Esophagus squamous epithelium (tissue), 5 donors: ENCODE measurements at regions not wholly inside any gene's neighbourhood (a gene's known extent, or its start where the extent isn't known, plus 50 kb on each side); places are given as distances from the start of the nearest gene placed in this dataset.

ENCODE experiments used
- DNase-seq: peaks from one replicate; lab custom pipeline; 2025; lab: John Stamatoyannopoulos, UW
- H3K27ac ChIP-seq, 4 donors: fragments of 200-600 bp; sonication (generic); one replicate each; pipeline ENCODE4 v1.5.1; 2016 to 2019; ENCODE audit warnings: mild to moderate bottlenecking in 1 of 4
- H3K27me3 ChIP-seq, 4 donors: fragments of 200-600 bp; sonication (generic); 1 replicate in 3 of 4; 2 replicates in 1 of 4; pipeline versions ENCODE4 v1.5.1 to v1.6.0; 2017 to 2021; ENCODE audit warnings: antibody characterized with exemption in 1 of 4
- H3K36me3 ChIP-seq, 3 donors: fragments of 200-600 bp; sonication (generic); one replicate each; pipeline ENCODE4 v1.5.1; 2016 to 2019
- H3K4me1 ChIP-seq, 3 donors: fragments of 200-600 bp; sonication (generic); one replicate each; pipeline ENCODE4 v1.5.1; 2017 to 2019
- H3K4me3 ChIP-seq, 4 donors: fragments of 200-600 bp; sonication (generic); 1 replicate in 3 of 4; 2 replicates in 1 of 4; pipeline ENCODE4 v1.5.1; 2016 to 2019; ENCODE audit warnings: mild to moderate bottlenecking in 2 of 4, moderate library complexity in 1 of 4
- H3K9me3 ChIP-seq, 3 donors: fragments of 200-600 bp; sonication (generic); one replicate each; pipeline ENCODE4 v1.5.1; 2016 to 2019
- CTCF ChIP-seq, 6 experiments: fragments of 450-650 bp in 4 of 6; fragments of 200-600 bp in 2 of 6; sonication (generic) in 2 of 6; IDR thresholded peaks; one replicate each; pipeline ENCODE4 v1.5.1; 2016 to 2019; ENCODE audit warnings: antibody characterized with exemption in 6 of 6, mild to moderate bottlenecking in 4 of 6, moderate library complexity in 4 of 6
- POLR2A ChIP-seq, 4 donors: fragments of 450-650 bp; IDR thresholded peaks; one replicate each; pipeline ENCODE4 v1.6.1; 2017; ENCODE audit warnings: antibody characterized with exemption in 4 of 4, mild to moderate bottlenecking in 4 of 4, moderate library complexity in 3 of 4
- WGBS, 2 donors: methylation state at CpG; one replicate each; pipeline ENCODE4 v1.1.5; 2018; 5-methylcytosine and 5-hydroxymethylcytosine counted together
- intact Hi-C: fragments of 100-400 bp; cut with DNase I; formaldehyde crosslinking; loops from one replicate; pipeline ENCODE4 v1.15.0; 2022
- donor health status: DM: yes; HTN: yes; CAD: no.

- no peak for TF ChIP-seq CTCF (IDR thresholded peaks at IDR 0.05)
- TF ChIP-seq POLR2A (IDR thresholded peaks at IDR 0.05), result no peak
- intact Hi-C loops, result no loop called here
- 85 to 96% methylated on average over 7 of the region's 7 CpGs for WGBS, 2 donors
Measured at GRCh38 chr2:104574367-104574766, 279.5 kb upstream of the POU3F3 start.

GRCh38 chr2:104577143-104577542 is 276.8 kb upstream of the POU3F3 start:
- H3K4me1 ChIP-seq, result no peaks in the 10 kb centered on the region
- H3K9me3 ChIP-seq, result no peaks in the 10 kb centered on the region
- H3K27ac ChIP-seq, result no peak overlapping the region
- no peak for TF ChIP-seq POLR2A (IDR thresholded peaks at IDR 0.05)
- TF ChIP-seq CTCF (IDR thresholded peaks at IDR 0.05), result no peak
- no peak overlapping the region for H3K4me3 ChIP-seq
- 88 to 100% methylated on average over 2 of the region's 2 CpGs for WGBS, 2 donors
- no peaks in the 10 kb centered on the region for H3K36me3 ChIP-seq
- intact Hi-C loops, result no loop called here
- no peak for DNase-seq
- H3K27me3 ChIP-seq, result no peaks in the 10 kb centered on the region

More at GRCh38 chr2:104574367-104574766, 279.5 kb upstream of the POU3F3 start:
- Histone ChIP-seq H3K9me3 (no peaks in the 10 kb centered on the region), H3K4me3 (no peak overlapping the region), H3K27ac (no peak overlapping the region), H3K36me3 (no peaks in the 10 kb centered on the region), H3K27me3 (no peaks in the 10 kb centered on the region), H3K4me1 (no peaks in the 10 kb centered on the region)
- DNase-seq, result no peak

- no peaks in the 10 kb centered on the region for H3K9me3 ChIP-seq
- 39 to 41% methylated on average over 8 of the region's 8 CpGs for WGBS, 2 donors
- no peak overlapping the region for H3K4me3 ChIP-seq
- intact Hi-C loops, result no loop called here
- no peaks in the 10 kb centered on the region for H3K4me1 ChIP-seq
- TF ChIP-seq POLR2A (IDR thresholded peaks at IDR 0.05), result no peak
- no peak for TF ChIP-seq CTCF (IDR thresholded peaks at IDR 0.05)
- no peaks in the 10 kb centered on the region for H3K27me3 ChIP-seq
- H3K36me3 ChIP-seq, result no peaks in the 10 kb centered on the region
- no peak overlapping the region for H3K27ac ChIP-seq
- no peak for DNase-seq
Measured at GRCh38 chr2:104582471-104582870, 271.4 kb upstream of the POU3F3 start.

GRCh38 chr2:104583811-104584210 is 270.1 kb upstream of the POU3F3 start:
- Histone ChIP-seq H3K27ac (no peak overlapping the region), H3K27me3 (no peaks in the 10 kb centered on the region), H3K36me3 (no peaks in the 10 kb centered on the region), H3K4me1 (no peaks in the 10 kb centered on the region), H3K4me3 (no peak overlapping the region), H3K9me3 (no peaks in the 10 kb centered on the region)
- intact Hi-C loops, result no loop called here
- DNase-seq, result no peak
- TF ChIP-seq POLR2A (IDR thresholded peaks at IDR 0.05), result no peak
- no peak for TF ChIP-seq CTCF (IDR thresholded peaks at IDR 0.05)
- 59 to 64% methylated on average over 7 of the region's 7 CpGs for WGBS, 2 donors

- H3K27ac ChIP-seq, result no peak overlapping the region
- WGBS, 2 donors, result 77 to 80% methylated on average over 3 to 4 of the region's 4 CpGs
- intact Hi-C loops, result no loop called here
- H3K4me3 ChIP-seq, result no peak overlapping the region
- no peak for DNase-seq
- no peaks in the 10 kb centered on the region for H3K4me1 ChIP-seq
- no peaks in the 10 kb centered on the region for H3K27me3 ChIP-seq
- H3K9me3 ChIP-seq, result no peaks in the 10 kb centered on the region
- TF ChIP-seq CTCF (IDR thresholded peaks at IDR 0.05), result no peak
- no peak for TF ChIP-seq POLR2A (IDR thresholded peaks at IDR 0.05)
- no peaks in the 10 kb centered on the region for H3K36me3 ChIP-seq
Measured at GRCh38 chr2:104584393-104584792, 269.5 kb upstream of the POU3F3 start.
